Fibroblast of lung (primary cell): ENCODE measurements at regions not wholly inside any gene's neighbourhood (a gene's known extent, or its start where the extent isn't known, plus 50 kb on each side); places are given as distances from the start of the nearest gene placed in this dataset.
A peak's percentile ranks its signal among the peaks of the same experiment; 100 is the strongest.

ENCODE experiments used
- DNase-seq, 2 donors: peaks; one replicate each; pipeline versions ENCODE4 v3.0.0 to v3.0.0-alpha.2; 2010; ENCODE audit warnings: low read depth in 2 of 2
- H2AFZ ChIP-seq: 2 replicates; pipeline ENCODE4 v1.5.1; 2012; ENCODE audit warnings: low read length, control low read depth, inconsistent platforms
- H3K27ac ChIP-seq: 2 replicates; pipeline ENCODE4 v1.5.1; 2011; ENCODE audit warnings: low read length, control low read depth; ENCODE audit not compliant: insufficient read depth
- H3K27me3 ChIP-seq: 2 replicates; pipeline ENCODE4 v1.5.1; 2011; ENCODE audit warnings: mild to moderate bottlenecking, low read length; ENCODE audit not compliant: control insufficient read depth, insufficient read depth
- H3K36me3 ChIP-seq: 2 replicates; pipeline ENCODE4 v1.5.1; 2011; ENCODE audit warnings: low read length; ENCODE audit not compliant: control insufficient read depth, insufficient read depth
- H3K4me1 ChIP-seq: 2 replicates; pipeline ENCODE4 v1.5.1; 2011; ENCODE audit warnings: low read length; ENCODE audit not compliant: control insufficient read depth, insufficient read depth; ENCODE audit errors: extremely low read depth
- H3K4me2 ChIP-seq: 2 replicates; pipeline ENCODE4 v1.5.1; 2011; ENCODE audit warnings: low read length, control low read depth; ENCODE audit not compliant: insufficient read depth; ENCODE audit errors: extremely low read depth
- H3K4me3 ChIP-seq, 4 experiments: fragments of 200-600 bp in 1 of 4; sonication (generic) in 1 of 4; replicated peaks in 1 of 4; 2 replicates each; pipeline ENCODE4 v1.5.1; 2011 to 2016; ENCODE audit warnings: low read length in 4 of 4, low read depth in 3 of 4, mild to moderate bottlenecking in 3 of 4, control low read depth in 2 of 4, inconsistent platforms in 1 of 4, mixed read lengths in 1 of 4; ENCODE audit not compliant: insufficient read depth in 1 of 4; ENCODE audit errors: control extremely low read depth in 1 of 4
- H3K79me2 ChIP-seq: 2 replicates; pipeline ENCODE4 v1.5.1; 2012; ENCODE audit warnings: mild to moderate bottlenecking, low read length, inconsistent platforms; ENCODE audit not compliant: control insufficient read depth, insufficient read depth
- H3K9ac ChIP-seq: 2 replicates; pipeline ENCODE4 v1.5.1; 2011; ENCODE audit warnings: mild to moderate bottlenecking, low read length, control low read depth; ENCODE audit not compliant: insufficient read depth
- H3K9me3 ChIP-seq: 2 replicates; pipeline ENCODE4 v1.5.1; 2012; ENCODE audit warnings: low read depth, low read length; ENCODE audit not compliant: control insufficient read depth, insufficient read depth
- H4K20me1 ChIP-seq: 2 replicates; pipeline ENCODE4 v1.5.1; 2011; ENCODE audit warnings: low read length; ENCODE audit not compliant: control insufficient read depth, insufficient read depth; ENCODE audit errors: extremely low read depth
- EZH2 ChIP-seq: IDR thresholded peaks from 2 replicates; pipeline ENCODE4 v1.5.1; 2012; ENCODE audit warnings: low read length, control low read depth, mild to moderate bottlenecking; ENCODE audit errors: missing control alignments
- TF ChIP-seq, protein P1 (sequence below), 2 donors: IDR thresholded peaks in 1 of 2; conservative IDR thresholded peaks in 1 of 2; 1 replicate in 1 of 2; 2 replicates in 1 of 2; pipeline ENCODE4 v1.5.1; 2011 to 2012; ENCODE audit warnings: low read length in 2 of 2, control low read depth in 1 of 2, inconsistent platforms in 1 of 2, low read depth in 1 of 2, mild to moderate bottlenecking in 1 of 2

DNA sequence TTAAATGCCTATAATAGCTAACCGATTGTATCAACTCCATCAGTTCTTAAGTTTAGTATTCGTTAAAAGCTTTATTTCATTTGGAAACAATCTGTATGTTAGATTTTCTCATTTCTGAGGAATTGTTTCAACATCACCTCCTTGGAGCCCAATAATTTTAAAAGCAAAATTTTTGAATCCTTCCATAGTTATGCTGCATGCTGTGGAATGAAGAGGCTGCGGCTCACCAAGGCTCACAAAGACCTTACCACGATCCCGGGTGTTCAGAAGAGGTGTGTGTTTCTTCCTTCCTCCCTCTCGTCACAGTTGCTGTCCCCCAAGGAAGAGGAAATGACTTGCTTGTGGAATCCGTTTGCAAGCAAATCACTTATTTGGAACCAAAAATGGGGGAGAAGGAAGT lies 143.8 kb downstream of the FGF1 start:
- Histone ChIP-seq H3K36me3 (no peaks in the 10 kb centered on the region), H3K4me3 (no peak overlapping the region), H3K9ac (no peak overlapping the region), H3K4me2 (no peak overlapping the region), H3K9me3 (no peaks in the 10 kb centered on the region), H3K27me3 (no peaks in the 10 kb centered on the region), H3K4me1 (peaks cover 11% of the 10 kb centered on the region), H2AFZ (no peak overlapping the region), H3K27ac (no peak overlapping the region), H4K20me1 (no peaks in the 10 kb centered on the region), H3K79me2 (no peaks in the 10 kb centered on the region)
- DNase-seq, result no peak
- TF ChIP-seq, protein P1, sequence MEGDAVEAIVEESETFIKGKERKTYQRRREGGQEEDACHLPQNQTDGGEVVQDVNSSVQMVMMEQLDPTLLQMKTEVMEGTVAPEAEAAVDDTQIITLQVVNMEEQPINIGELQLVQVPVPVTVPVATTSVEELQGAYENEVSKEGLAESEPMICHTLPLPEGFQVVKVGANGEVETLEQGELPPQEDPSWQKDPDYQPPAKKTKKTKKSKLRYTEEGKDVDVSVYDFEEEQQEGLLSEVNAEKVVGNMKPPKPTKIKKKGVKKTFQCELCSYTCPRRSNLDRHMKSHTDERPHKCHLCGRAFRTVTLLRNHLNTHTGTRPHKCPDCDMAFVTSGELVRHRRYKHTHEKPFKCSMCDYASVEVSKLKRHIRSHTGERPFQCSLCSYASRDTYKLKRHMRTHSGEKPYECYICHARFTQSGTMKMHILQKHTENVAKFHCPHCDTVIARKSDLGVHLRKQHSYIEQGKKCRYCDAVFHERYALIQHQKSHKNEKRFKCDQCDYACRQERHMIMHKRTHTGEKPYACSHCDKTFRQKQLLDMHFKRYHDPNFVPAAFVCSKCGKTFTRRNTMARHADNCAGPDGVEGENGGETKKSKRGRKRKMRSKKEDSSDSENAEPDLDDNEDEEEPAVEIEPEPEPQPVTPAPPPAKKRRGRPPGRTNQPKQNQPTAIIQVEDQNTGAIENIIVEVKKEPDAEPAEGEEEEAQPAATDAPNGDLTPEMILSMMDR (conservative IDR thresholded peaks at IDR 0.05 in 1 of 2, IDR thresholded peaks at IDR 0.05 in 1 of 2; ENCODE audit: low read depth in 1 of 2, low read length in 2 of 2), result no peak
- TF ChIP-seq EZH2, result no peak

DNA sequence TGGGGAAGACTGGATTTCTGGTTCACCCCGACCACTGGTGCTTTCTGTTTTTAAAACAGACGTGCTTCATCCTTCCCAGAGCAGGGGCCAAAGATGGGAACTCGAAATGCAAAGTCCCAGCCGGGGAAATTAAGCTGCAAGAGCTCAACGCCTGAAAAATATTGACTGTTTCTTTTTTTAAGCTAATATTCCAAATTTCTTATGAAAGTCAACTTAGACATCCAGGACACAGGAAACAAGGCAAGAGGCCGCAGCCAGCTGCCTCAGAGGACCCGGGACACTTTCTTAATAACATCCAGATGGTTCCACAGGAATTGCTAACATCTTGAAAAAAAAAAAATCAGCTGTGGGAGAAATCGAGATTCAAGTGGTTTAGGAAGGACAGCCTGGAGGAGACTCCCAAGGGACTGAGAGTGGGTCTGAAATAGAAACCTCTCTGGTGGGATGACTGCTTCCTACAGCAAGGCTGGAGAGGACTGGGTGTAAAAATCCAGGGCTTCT lies 144.9 kb downstream of the FGF1 start:
- DNase-seq, result peak; percentile 36 to 84
- Histone ChIP-seq H4K20me1 (no peaks in the 10 kb centered on the region), H3K27me3 (no peaks in the 10 kb centered on the region), H3K27ac (peak overlapping the region; percentile 51), H3K4me2 (peak overlapping the region; percentile 70), H3K36me3 (no peaks in the 10 kb centered on the region), H3K79me2 (no peaks in the 10 kb centered on the region), H2AFZ (no peak overlapping the region), H3K9ac (no peak overlapping the region), H3K4me1 (peaks cover 11% of the 10 kb centered on the region), H3K4me3 (peak overlapping the region in 2 of 4 experiments; percentile 2 to 25), H3K9me3 (no peaks in the 10 kb centered on the region)
- TF ChIP-seq EZH2, result no peak
- TF ChIP-seq, protein P1 (conservative IDR thresholded peaks at IDR 0.05 in 1 of 2, IDR thresholded peaks at IDR 0.05 in 1 of 2; ENCODE audit: low read depth in 1 of 2, low read length in 2 of 2), result no peak

DNA sequence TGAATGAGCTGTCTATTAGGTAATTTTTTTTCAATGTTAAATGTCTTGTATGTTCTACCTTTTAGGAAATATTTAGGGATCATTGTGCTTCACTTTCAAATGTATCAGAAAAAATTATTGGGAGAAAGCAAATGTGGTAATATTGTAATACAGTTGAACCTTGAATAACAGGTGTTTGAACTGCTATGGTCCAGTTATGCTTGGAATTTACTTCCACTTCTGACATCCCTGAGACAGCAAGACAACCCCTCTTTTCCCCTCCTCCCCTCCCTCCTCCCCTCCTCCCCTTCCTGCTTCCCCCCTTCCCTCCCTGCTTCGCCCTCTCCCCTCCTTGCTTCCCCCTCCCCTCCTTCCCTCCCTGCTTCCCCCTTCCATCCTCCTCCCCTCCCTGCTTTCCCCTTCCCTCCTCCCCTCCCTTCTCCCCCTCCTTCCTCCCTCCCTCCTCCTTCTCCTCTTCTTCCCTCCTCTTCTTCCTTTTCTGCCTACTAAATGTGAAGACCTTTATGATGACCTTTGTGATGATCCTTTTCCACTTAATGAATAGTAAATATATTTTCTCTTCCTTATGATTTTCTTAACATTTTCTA lies 146.6 kb downstream of the FGF1 start:
- Histone ChIP-seq H3K79me2 (no peaks in the 10 kb centered on the region), H3K4me3 (no peak overlapping the region), H3K36me3 (no peaks in the 10 kb centered on the region), H3K9ac (no peak overlapping the region), H3K27me3 (no peaks in the 10 kb centered on the region), H3K27ac (no peak overlapping the region), H4K20me1 (no peaks in the 10 kb centered on the region), H3K9me3 (no peaks in the 10 kb centered on the region), H2AFZ (no peak overlapping the region), H3K4me1 (peaks cover 7% of the 10 kb centered on the region), H3K4me2 (no peak overlapping the region)
- TF ChIP-seq, protein P1 (conservative IDR thresholded peaks at IDR 0.05 in 1 of 2, IDR thresholded peaks at IDR 0.05 in 1 of 2; ENCODE audit: low read depth in 1 of 2, low read length in 2 of 2), result no peak
- no peak for TF ChIP-seq EZH2
- no peak for DNase-seq
